ENCODE measurements at regions not wholly inside any gene's neighbourhood (a gene's known extent, or its start where the extent isn't known, plus 50 kb on each side); places are given as distances from the start of the nearest gene placed in this dataset.

DNA sequence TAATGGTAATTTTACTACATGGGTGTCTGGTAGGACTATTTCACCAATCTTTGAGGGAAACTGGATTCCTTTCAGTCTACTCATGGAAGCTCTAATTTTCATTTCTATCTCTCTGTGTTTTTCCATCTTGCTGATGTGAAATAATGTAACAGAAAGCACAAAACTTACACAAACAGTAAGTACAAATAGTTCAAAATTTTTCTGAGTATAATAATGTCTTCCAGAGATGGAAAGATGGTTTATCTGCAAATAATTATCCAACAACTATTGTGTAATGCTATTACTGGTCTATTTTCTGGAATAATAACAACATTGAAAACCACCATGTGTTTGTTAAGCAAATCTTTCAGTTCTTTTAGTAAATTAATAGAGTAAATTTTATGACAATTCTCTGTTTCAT is 565.8 kb upstream of the MGMT start:
- ATAC-seq (no peak), DNase-seq (no peak)

GRCh38 chr10:128902031-128902710 is 564.9 kb upstream of the MGMT start:
- DNase-seq (no peak), ATAC-seq (no peak)

DNA sequence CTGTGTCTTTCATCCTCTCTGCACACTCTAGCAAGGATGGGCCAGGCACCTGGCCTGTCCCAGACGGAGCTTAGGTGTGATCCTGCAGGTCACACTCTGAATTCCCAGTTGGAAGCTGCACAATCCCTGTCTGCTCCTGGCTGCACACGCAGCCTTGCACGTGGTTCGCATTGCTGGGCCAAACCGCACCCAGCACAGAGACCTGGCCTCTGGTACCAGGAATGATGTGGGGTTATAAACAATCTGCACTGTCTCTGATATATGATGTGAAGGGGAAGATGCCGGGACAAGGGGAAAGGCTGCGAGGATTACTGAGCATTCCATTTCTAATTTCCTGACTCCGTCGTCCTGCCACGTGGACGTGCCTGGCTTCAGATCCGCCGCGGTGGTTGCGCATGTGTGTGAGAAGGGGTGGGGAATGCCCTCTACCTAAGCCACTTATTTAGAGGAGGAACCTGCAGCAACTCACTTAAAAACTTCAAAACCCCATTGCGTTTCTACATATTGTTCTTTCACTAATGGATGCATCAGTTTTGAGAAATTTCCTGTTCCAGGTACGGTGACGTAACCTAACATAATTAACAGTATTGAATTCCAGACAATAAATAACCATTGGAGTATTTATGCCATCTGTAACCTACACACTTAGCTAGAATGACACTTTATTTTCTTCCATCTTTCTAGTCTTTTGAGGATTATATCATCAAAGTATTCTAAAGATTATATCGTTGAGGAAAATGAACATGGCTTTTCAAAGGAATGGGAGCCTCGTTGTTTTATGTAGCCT is 559.7 kb upstream of the MGMT start:
- DNase-seq (no peak), ATAC-seq (no peak)

- DNase-seq (no peak), ATAC-seq (no peak)
These were observed 558.9 kb upstream of the MGMT start for GRCh38 chr10:128908099-128908498.

DNA sequence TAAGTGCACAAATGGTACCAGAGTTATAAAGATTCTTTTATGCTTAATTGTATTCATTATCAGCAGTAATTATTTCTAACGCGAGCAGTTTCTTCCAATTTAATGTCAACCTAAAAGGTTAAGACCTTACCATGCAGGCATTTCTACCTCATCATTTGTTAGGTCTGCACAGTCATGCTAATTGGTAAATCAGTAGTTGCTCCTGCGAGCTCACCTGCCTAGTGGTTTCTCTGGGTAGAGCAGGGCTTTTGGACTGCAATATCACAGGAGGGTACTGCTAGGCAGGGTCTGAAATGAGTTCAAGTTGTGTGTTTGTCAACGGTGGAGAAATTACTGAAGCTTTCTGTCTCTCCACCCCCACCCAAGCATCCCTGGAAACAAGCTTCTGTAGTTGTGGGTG is 558.5 kb upstream of the MGMT start:
- no peak for ATAC-seq
- DNase-seq, result no peak

GRCh38 chr10:128912568-128913311 is 554.3 kb upstream of the MGMT start:
- DNase-seq (no peak), ATAC-seq (no peak)

DNA sequence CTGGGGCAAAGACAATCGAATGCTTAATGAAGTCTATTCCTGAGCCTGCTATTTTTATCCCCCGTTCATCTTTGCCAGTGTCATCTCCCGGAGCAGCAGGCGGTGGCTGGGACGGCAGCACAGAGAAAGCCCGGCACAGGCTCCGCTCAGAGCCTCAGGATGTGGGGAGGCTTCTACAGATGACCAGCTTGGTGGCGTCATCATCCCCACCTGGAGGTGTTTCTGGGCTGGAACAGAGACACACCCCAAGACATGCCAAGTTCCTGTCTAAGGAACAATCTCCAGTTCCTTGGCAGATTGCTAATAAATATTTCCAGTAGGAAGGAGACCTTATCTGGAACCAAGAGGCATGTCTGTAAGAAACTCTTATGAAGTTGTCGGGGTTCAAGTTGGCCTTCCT is 552.4 kb upstream of the MGMT start:
- ATAC-seq (no peak), DNase-seq (no peak)

GRCh38 chr10:128915630-128916029 is 551.4 kb upstream of the MGMT start:
- ATAC-seq (no peak), DNase-seq (no peak)

- no peak for ATAC-seq
These were observed 550.7 kb upstream of the MGMT start for GRCh38 chr10:128916383-128916782.

GRCh38 chr10:128921389-128922022 is 545.5 kb upstream of the MGMT start:
- ATAC-seq, result no peak
- DNase-seq, result no peak

More at GRCh38 chr10:128916383-128916782, 550.7 kb upstream of the MGMT start:
- DNase-seq, result no peak

- ATAC-seq, result no peak
- DNase-seq, result no peak
These were observed 544.9 kb upstream of the MGMT start for GRCh38 chr10:128922172-128922571.

DNA sequence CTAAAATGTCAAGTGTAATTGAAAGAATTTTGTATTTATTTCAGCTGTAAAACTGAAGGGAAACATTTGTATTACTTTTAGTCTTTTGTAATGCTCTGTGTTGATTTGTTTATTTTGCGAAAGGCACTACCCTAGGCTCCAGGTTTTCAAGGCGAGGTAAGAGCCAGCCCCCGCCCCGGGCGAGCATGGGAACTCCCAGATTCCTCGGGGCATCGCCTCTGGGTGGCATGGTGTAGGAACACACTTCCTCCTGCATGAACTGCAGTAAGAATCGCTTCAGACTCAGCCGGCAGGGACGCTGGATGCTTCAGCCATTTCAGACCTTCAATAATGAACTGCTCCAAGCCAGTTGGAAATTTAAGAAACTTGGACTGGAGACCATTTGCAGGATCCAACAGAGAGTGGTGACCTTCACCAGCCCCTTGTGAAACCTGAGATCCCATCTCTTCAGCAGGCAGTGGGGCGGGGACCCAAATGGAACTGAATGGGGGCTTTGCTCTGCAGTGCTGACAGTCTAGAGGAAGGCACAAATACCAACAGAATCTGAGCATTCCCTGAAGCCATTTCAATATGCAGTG is 544.3 kb upstream of the MGMT start:
- DNase-seq (no peak), ATAC-seq (no peak)

DNA sequence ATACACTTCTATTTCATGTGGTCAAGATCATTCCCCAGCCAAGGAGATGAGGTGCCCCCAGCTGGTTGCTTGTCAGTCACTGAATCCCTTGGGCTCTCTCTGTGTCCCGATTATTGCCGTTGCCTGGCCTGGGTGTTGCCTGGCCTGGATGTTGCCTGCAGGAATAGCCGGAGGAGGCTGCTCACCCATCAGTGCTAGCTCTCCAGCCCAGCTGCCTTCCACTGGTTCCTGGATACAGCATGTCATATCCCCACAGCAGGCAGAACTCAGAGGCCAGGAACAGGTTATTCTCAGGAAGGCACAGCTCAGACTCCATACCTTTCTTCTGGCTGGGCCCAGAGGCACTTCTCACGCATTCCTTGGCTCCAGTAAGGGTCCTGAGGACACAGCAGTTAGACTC is 542.1 kb upstream of the MGMT start:
- DNase-seq, result no peak
- ATAC-seq, result no peak

DNA sequence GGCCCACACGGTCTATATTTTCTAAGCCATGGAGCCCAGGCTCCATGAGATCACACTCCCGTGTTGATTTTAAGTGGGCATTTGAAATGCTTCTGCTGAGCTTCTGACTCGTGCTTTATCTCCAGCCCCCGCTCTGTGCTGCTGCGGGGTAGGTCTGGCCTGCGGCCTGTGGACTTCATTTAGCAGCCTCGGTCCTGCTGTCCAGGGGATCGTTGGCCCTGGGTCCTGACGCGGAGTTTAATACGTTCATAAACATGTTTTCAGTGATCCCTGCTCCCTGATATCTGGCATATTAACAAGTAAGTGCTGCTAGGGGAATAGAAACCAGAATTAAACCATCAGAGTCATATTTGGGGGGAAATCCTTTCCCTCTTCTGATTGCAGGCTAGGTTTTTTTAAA is 540.3 kb upstream of the MGMT start:
- ATAC-seq (no peak), DNase-seq (no peak)

DNA sequence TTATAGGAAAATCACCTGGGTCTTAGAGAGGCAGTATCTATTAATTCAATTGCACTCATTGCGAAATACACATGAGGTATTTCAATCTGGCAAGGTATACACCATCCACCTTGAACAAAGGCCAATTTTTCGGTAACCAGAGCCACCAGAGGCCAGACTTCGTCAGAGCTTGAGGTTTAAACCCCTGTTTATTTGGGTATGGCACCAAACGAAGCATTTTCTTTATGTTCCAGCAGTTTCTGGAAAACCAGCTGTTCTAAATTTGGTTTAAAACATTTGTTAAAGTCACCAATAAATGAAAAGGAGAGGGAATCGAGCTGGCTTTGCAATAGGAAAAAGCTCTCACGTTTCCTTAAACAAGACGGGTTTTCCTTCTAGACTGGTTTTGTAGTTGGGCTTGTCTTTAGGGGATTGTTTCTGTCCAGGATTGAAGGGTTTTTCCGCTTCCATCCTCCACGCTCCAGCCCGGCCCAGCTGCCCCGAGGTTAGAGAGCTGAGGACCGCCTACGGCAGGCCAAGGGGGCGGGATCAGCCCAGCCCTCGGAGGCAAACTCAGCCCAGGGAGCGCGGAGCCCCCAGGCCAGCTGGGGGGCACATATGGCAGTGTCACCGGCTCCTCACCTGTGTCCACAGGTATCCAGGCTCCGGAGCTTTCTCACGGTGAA is 539.4 kb upstream of the MGMT start:
- ATAC-seq (no peak), DNase-seq (no peak)

DNA sequence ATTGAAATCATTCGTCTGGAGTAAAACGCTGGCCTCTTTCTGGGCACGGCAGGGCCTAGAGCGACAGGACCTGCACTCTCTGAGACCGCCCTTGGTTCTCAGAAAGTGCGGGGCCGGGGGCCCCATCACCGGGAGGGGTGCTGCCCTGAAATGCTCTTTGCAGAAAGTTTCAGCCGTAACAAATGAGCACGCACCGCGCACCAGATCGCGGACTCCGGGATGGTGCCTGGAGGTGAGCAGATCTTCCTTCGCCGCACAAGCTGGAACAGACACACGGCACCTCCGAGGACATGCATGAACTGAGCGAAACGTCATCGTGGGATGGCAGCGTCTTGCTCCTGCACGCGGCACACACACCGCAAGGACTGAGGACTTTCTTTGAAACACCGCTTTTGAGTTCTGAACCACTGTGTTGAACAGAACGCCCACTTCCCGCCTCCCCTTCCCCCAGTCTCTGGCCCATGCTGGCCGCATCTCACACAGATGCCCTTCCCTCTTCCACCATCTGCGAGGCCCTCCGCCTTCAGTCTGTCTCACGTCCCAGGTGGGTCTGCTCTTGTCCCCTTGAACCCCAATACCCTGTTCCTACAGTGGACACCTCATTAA is 538.7 kb upstream of the MGMT start:
- no peak for DNase-seq
- ATAC-seq, result no peak

GRCh38 chr10:128929131-128929530 is 537.9 kb upstream of the MGMT start:
- DNase-seq (no peak), ATAC-seq (no peak)

DNA sequence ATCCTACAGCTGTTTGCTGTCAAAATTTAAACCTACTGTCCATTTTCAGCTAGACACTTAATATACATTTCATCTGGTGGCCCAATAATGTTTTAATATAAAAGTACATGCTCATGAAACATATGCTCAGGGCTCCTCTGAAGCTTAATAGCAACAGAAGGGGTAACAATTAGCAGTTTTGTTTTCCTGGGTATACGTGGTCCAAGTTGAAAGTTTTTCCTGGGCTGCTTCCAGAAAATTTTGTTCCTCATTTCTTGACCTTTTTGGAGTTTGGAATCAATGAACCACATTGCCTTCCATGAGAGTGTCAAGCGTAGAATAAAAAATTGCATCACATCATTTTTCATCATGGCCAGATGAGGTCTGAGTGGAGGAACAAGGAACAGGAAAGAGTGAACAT is 537.3 kb upstream of the MGMT start:
- no peak for DNase-seq
- no peak for ATAC-seq

DNA sequence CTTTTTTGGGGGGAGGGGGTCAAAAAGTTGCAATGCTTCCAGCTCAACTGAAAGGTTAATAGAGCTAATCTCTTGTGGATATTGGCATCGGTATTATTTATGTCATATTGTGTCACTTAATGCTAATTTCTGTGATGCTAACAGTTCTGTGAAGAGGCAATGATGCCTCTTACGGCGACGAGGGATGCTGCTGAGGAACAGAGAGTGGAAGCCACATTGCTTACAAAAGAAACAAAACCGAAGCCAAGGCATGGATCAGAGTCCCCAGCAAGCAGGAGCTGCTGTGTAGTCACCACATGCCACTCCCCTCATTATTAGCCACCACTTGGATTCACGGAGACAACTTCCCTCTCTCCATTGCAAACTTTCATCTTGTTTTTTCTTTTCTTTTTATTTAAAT is 536.5 kb upstream of the MGMT start:
- DNase-seq, result no peak
- ATAC-seq, result no peak

DNA sequence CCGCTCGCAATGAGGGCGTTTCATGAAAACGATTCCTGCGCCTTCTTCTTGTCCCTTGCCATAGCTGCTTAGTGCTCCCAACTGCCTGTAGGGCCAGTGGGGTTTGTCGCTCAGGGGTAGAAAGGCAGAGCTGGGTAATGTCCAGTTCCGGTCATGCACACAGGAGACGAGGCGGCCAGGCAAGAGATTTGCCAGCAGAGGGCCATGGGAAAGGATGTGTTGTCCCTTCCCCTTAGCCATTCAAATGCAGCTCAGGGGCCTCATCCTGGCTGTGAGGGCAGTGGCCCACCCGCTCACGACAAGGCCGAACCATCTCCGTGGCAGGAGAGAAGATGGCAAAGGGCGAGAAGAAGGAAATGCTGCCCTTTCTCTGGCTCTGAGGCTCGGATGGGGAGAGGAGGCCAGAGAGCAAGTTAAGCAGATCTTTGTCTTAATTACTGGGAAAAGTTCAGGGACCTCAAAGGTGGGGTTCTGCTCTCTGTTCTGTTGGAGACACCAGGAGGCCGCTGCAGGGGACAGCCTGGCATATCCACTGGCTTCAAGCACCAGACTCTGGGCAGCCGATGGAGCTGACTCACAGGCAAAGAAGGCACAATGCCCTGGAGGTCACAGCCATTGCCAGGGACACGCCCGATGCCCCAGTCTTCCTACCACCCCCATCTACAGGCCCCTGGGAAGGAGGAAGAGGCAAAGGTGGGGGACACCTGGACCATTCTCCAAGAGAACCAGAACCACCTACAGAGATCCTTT is 534.8 kb upstream of the MGMT start:
- no peak for DNase-seq
- ATAC-seq, result no peak

DNA sequence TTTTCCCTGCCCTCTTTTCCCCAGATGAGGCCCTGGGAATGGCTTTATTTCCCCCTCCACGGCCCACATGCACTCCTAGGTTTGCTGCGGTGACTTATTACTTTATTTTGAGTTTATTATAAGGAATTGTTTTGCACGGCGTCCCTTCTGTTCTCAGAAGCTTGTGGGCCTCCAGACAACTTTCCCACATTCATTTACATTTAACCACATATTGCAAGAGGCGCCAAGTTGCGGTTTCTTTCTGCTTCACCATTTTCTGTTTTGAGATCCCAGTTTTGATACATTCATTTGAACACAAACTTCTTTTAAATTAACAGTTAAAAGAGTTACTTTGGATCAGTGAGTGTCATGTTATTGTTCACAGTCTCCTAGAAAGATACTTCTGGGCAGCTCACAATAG is 532.5 kb upstream of the MGMT start:
- ATAC-seq (no peak), DNase-seq (no peak)

Data from stimulated activated naive CD8-positive, alpha-beta T cell treated with anti-CD3 and anti-CD28 coated beads, Interleukin-15, Interleukin-2, amounts not matched to agents 100 U/mL and 50 U/mL, for 24 hours (primary cell).